HCT116 (cell line): ENCODE measurements at regions not wholly inside any gene's neighbourhood (a gene's known extent, or its start where the extent isn't known, plus 50 kb on each side); places are given as distances from the start of the nearest gene placed in this dataset.

Experiments
- ATAC-seq: fragments of 200-7000 bp; cut with Tn5 transposase; 2 replicates; pipeline ENCODE4 v1.9.1; 2020; ENCODE audit warnings: mild to moderate bottlenecking, moderate library complexity
- BruUV-seq: library from RNA; stranded (reverse); fragments of 400-500 nt; replicated peaks from 2 replicates; lab custom pipeline; 2021; lab: Mats Ljungman, UMichigan
- CTCF ChIA-PET: fragments of 300-600 bp; sonication (Branson Sonifier 250); formaldehyde crosslinking; loops from one replicate; lab custom pipeline; 2021; ENCODE audit warnings: antibody characterized with exemption; lab: Charles Lee
- POLR2A ChIA-PET: fragments of 300-600, 350-600 bp; sonication (Branson Sonifier 250); formaldehyde crosslinking; loops from one replicate; lab custom pipeline; 2021; ENCODE audit warnings: antibody characterized with exemption; lab: Charles Lee
- RAD21 ChIA-PET, 2 experiments: fragments of 300-600 bp; sonication (Branson Sonifier 250); formaldehyde crosslinking; loops; one replicate each; lab custom pipeline; 2023; ENCODE audit warnings: low total read pairs in 2 of 2; ENCODE audit not compliant: uncharacterized antibody in 2 of 2, unreplicated experiment in 2 of 2, low non-redundant PET in 1 of 2; lab: Charles Lee
- DNase-seq: peaks from one replicate; pipeline ENCODE4 v3.0.0-alpha.2; 2010; ENCODE audit warnings: low read depth, low spot score
- H2AFZ ChIP-seq: fragments of 200-600 bp; shearing (Covaris generic), sonication (generic); 2 replicates; pipeline ENCODE4 v1.6.1; 2017; ENCODE audit warnings: low read depth, mixed run types, mixed read lengths, antibody characterized with exemption, low read length; ENCODE audit not compliant: poor library complexity, severe bottlenecking
- H3K27ac ChIP-seq: 2 replicates; pipeline ENCODE4 v1.5.1; 2012; ENCODE audit warnings: low read depth, low read length
- H3K27me3 ChIP-seq: fragments of 200-600 bp; sonication (generic); 2 replicates; pipeline ENCODE4 v1.6.1; 2016; ENCODE audit warnings: mixed run types, low read length, mixed read lengths; ENCODE audit not compliant: insufficient read depth
- H3K36me3 ChIP-seq, 2 experiments: fragments of 200-500 bp in 1 of 2; fragments of 200-600 bp in 1 of 2; sonication (Bioruptor generic) in 1 of 2; sonication (generic) in 1 of 2; 2 replicates each; pipeline versions ENCODE4 v1.5.1 to v1.6.1; 2014 to 2016; ENCODE audit warnings: low read length in 2 of 2, inconsistent platforms in 1 of 2, mixed read lengths in 1 of 2, mixed run types in 1 of 2; ENCODE audit not compliant: insufficient read depth in 2 of 2, control insufficient read depth in 1 of 2
- H3K4me1 ChIP-seq, 2 experiments: fragments of 200-600 bp in 1 of 2; sonication (generic) in 1 of 2; 2 replicates each; pipeline versions ENCODE4 v1.5.1 to v1.6.1; 2012 to 2017; ENCODE audit warnings: low read length in 2 of 2, inconsistent platforms in 1 of 2, mild to moderate bottlenecking in 1 of 2, mixed read lengths in 1 of 2, mixed run types in 1 of 2, moderate library complexity in 1 of 2; ENCODE audit not compliant: insufficient read depth in 2 of 2, control insufficient read depth in 1 of 2
- H3K4me2 ChIP-seq: fragments of 200-600 bp; sonication (generic); 2 replicates; pipeline ENCODE4 v1.6.1; 2017; ENCODE audit warnings: mixed run types, low read length, mixed read lengths
- H3K4me3 ChIP-seq, 2 experiments: fragments of 200-600 bp in 1 of 2; sonication (generic) in 1 of 2; replicated peaks in 1 of 2; 2 replicates each; pipeline ENCODE4 v1.5.1; 2011 to 2016; ENCODE audit warnings: low read length in 2 of 2, control low read depth in 1 of 2, low read depth in 1 of 2, mild to moderate bottlenecking in 1 of 2, mixed read lengths in 1 of 2, mixed run types in 1 of 2
- H3K79me2 ChIP-seq: fragments of 200-600 bp; sonication (generic); 2 replicates; pipeline ENCODE4 v1.6.1; 2017; ENCODE audit warnings: mild to moderate bottlenecking, mixed run types, low read length, moderate library complexity, mixed read lengths; ENCODE audit not compliant: insufficient read depth
- H3K9ac ChIP-seq: fragments of 200-600 bp; sonication (generic); 2 replicates; pipeline ENCODE4 v1.6.1; 2016; ENCODE audit warnings: low read length, mixed read lengths
- H3K9me2 ChIP-seq: fragments of 200-600 bp; sonication (generic), shearing (Covaris generic); 2 replicates; pipeline ENCODE4 v1.6.1; 2017; ENCODE audit warnings: mixed run types, mild to moderate bottlenecking, moderate library complexity; ENCODE audit not compliant: insufficient read depth
- H3K9me3 ChIP-seq, 2 experiments: fragments of 200-500 bp in 1 of 2; fragments of 200-600 bp in 1 of 2; sonication (Bioruptor generic) in 1 of 2; sonication (generic) in 1 of 2; 2 replicates each; pipeline ENCODE4 v1.6.1; 2014 to 2017; ENCODE audit warnings: low read length in 2 of 2, mixed read lengths in 2 of 2, inconsistent platforms in 1 of 2, low read depth in 1 of 2, mild to moderate bottlenecking in 1 of 2, mixed run types in 1 of 2, moderate library complexity in 1 of 2; ENCODE audit not compliant: control insufficient read depth in 1 of 2, insufficient read depth in 1 of 2
- H4K20me1 ChIP-seq: fragments of 200-600 bp; sonication (generic), shearing (Covaris generic); 2 replicates; pipeline ENCODE4 v1.6.1; 2017; ENCODE audit warnings: mixed run types, mild to moderate bottlenecking, moderate library complexity; ENCODE audit not compliant: insufficient read depth
- ATF3 ChIP-seq: IDR thresholded peaks from 2 replicates; pipeline ENCODE4 v1.6.1; 2012
- CBX3 ChIP-seq: IDR thresholded peaks from 2 replicates; pipeline ENCODE4 v1.6.1; 2012; ENCODE audit warnings: low read depth
- CTCF ChIP-seq, 3 experiments: fragments of 200-600 bp in 1 of 3; sonication (generic) in 1 of 3; IDR thresholded peaks in 2 of 3; conservative IDR thresholded peaks in 1 of 3; 2 replicates each; pipeline ENCODE4 v1.5.1; 2012 to 2017; ENCODE audit warnings: low read depth in 2 of 3, low read length in 2 of 3, antibody characterized with exemption in 1 of 3, borderline replicate concordance in 1 of 3, control low read depth in 1 of 3, mild to moderate bottlenecking in 1 of 3, mixed read lengths in 1 of 3, mixed run types in 1 of 3, moderate library complexity in 1 of 3; ENCODE audit not compliant: insufficient read depth in 1 of 3
- EGR1 ChIP-seq: IDR thresholded peaks from 2 replicates; pipeline ENCODE4 v1.6.1; 2012; ENCODE audit warnings: low read depth
- EZH2 ChIP-seq: fragments of 200-600 bp; sonication (generic); IDR thresholded peaks from 2 replicates; pipeline ENCODE4 v1.6.1; 2017; ENCODE audit warnings: antibody characterized with exemption, mixed run types
- JUND ChIP-seq: IDR thresholded peaks from 2 replicates; pipeline ENCODE4 v1.6.1; 2012
- MAX ChIP-seq: IDR thresholded peaks from 2 replicates; pipeline ENCODE4 v1.6.1; 2012
- POLR2A ChIP-seq: IDR thresholded peaks from 2 replicates; pipeline ENCODE4 v1.7.0; 2011; ENCODE audit warnings: borderline replicate concordance; ENCODE audit not compliant: insufficient read depth, insufficient read length; ENCODE audit errors: extremely low read depth
- REST ChIP-seq: IDR thresholded peaks from 2 replicates; pipeline ENCODE4 v1.6.1; 2012; ENCODE audit warnings: low read depth
- SIN3A ChIP-seq: IDR thresholded peaks from 2 replicates; pipeline ENCODE4 v1.6.1; 2012; ENCODE audit warnings: low read depth
- TCF7L2 ChIP-seq: IDR thresholded peaks from 2 replicates; pipeline ENCODE4 v1.7.0; 2011; ENCODE audit warnings: borderline replicate concordance, inconsistent platforms; ENCODE audit not compliant: insufficient read depth, insufficient read length; ENCODE audit errors: extremely low read depth
- ZBTB33 ChIP-seq: IDR thresholded peaks from 2 replicates; pipeline ENCODE4 v1.6.1; 2011; ENCODE audit warnings: mild to moderate bottlenecking, low read length, moderate library complexity; ENCODE audit not compliant: insufficient replicate concordance; ENCODE audit errors: extremely low read depth
- ZNF274 ChIP-seq: fragments of 200-500 bp; sonication (Bioruptor generic); IDR thresholded peaks from 2 replicates; pipeline ENCODE4 v1.6.1; 2014; ENCODE audit warnings: mild to moderate bottlenecking, low read depth, low read length, inconsistent platforms
- intact Hi-C: fragments of 100-400 bp; cut with micrococcal nuclease; formaldehyde crosslinking; loops from 2 replicates; pipeline ENCODE4 v1.10.0; 2022

GRCh38 chr16:16904601-16905000 is 525.7 kb downstream of the NPIPA7 start (continued):
- TF ChIP-seq REST (no peak), SIN3A (no peak)

- no peak overlapping the region for H3K27ac ChIP-seq
- ATAC-seq, result no peak
- RAD21 ChIA-PET, result no interaction called here
- no peak overlapping the region for H3K9ac ChIP-seq
- POLR2A ChIA-PET, result no interaction called here
- no peaks in the 10 kb centered on the region for H3K4me1 ChIP-seq
- no peaks in the 10 kb centered on the region for H3K36me3 ChIP-seq
- no peak overlapping the region for H3K4me2 ChIP-seq
- no peaks in the 10 kb centered on the region for H3K27me3 ChIP-seq
- H4K20me1 ChIP-seq, result no peaks in the 10 kb centered on the region
- BruUV-seq, result no TSS peak
- H2AFZ ChIP-seq, result no peak overlapping the region
- H3K4me3 ChIP-seq, result no peak overlapping the region
- H3K79me2 ChIP-seq, result no peaks in the 10 kb centered on the region
- CTCF ChIA-PET, result no interaction called here
- H3K9me2 ChIP-seq, result no peaks in the 10 kb centered on the region
- H3K9me3 ChIP-seq, result no peaks in the 10 kb centered on the region
- intact Hi-C loops, result no loop called here
- no peak for DNase-seq
- TF ChIP-seq MAX (no peak), ZNF274 (no peak), SIN3A (no peak), ZBTB33 (no peak), EZH2 (no peak), ATF3 (no peak), REST (no peak), JUND (no peak), EGR1 (no peak), CTCF (IDR thresholded peaks at IDR 0.05 in 2 of 3, conservative IDR thresholded peaks at IDR 0.05 in 1 of 3; ENCODE audit: borderline replicate concordance in 1 of 3, insufficient read depth in 1 of 3, low read depth in 2 of 3, low read length in 2 of 3) (no peak), TCF7L2 (no peak), CBX3 (no peak), POLR2A (no peak)
Measured at GRCh38 chr16:16905850-16906249, 526.9 kb downstream of the NPIPA7 start.
